HAP-1 (cell line): ENCODE measurements at regions not wholly inside any gene's neighbourhood (a gene's known extent, or its start where the extent isn't known, plus 50 kb on each side); places are given as distances from the start of the nearest gene placed in this dataset.
A peak's percentile ranks its signal among the peaks of the same experiment; 100 is the strongest.

ENCODE experiments used
- DNase-seq, 2 experiments: peaks; one replicate each; pipeline ENCODE4 v3.0.0-alpha.2; 2016 to 2020; ENCODE audit warnings: low spot score in 2 of 2
- H3K27me3 ChIP-seq: fragments of 250-450 bp; sonication (Bioruptor Pico); 2 replicates; pipeline ENCODE4 v1.5.1; 2020; ENCODE audit warnings: low read depth, mild to moderate bottlenecking, moderate library complexity
- H3K36me3 ChIP-seq: fragments of 250-450 bp; sonication (Bioruptor Pico); replicated peaks from 2 replicates; pipeline ENCODE4 v1.5.1; 2020; ENCODE audit warnings: mild to moderate bottlenecking
- H3K4me1 ChIP-seq: fragments of 250-450 bp; sonication (Bioruptor Pico); 2 replicates; pipeline ENCODE4 v1.5.1; 2020; ENCODE audit warnings: mild to moderate bottlenecking
- H3K4me3 ChIP-seq: fragments of 250-450 bp; sonication (Bioruptor Pico); 2 replicates; pipeline ENCODE4 v1.5.1; 2020; ENCODE audit warnings: mild to moderate bottlenecking, moderate library complexity
- H3K9me3 ChIP-seq: fragments of 250-450 bp; sonication (Bioruptor Pico); 2 replicates; pipeline ENCODE4 v1.5.1; 2020; ENCODE audit warnings: mild to moderate bottlenecking, moderate library complexity
- in situ Hi-C: fragments of 300-500 bp; cut with MboI; formaldehyde crosslinking; loops from 3 replicates; pipeline ENCODE4 v1.14.3; 2020; ENCODE audit warnings: low sequenced_read_pairs, inconsistent platforms, mixed read lengths

- no peaks in the 10 kb centered on the region for H3K9me3 ChIP-seq
- no peak for DNase-seq
- no peaks in the 10 kb centered on the region for H3K36me3 ChIP-seq
- no peak overlapping the region for H3K4me3 ChIP-seq
- no peaks in the 10 kb centered on the region for H3K4me1 ChIP-seq
- in situ Hi-C loops = no loop called here
- no peaks in the 10 kb centered on the region for H3K27me3 ChIP-seq
These were observed 344.4 kb upstream of the SLC39A10 start for GRCh38 chr2:195312662-195313061.

GRCh38 chr2:195308163-195308562 is 348.9 kb upstream of the SLC39A10 start:
- no peaks in the 10 kb centered on the region for H3K9me3 ChIP-seq
- H3K27me3 ChIP-seq = no peaks in the 10 kb centered on the region
- H3K4me3 ChIP-seq = no peak overlapping the region
- in situ Hi-C loops = no loop called here
- H3K36me3 ChIP-seq = no peaks in the 10 kb centered on the region
- DNase-seq = no peak
- no peaks in the 10 kb centered on the region for H3K4me1 ChIP-seq

GRCh38 chr2:195307751-195308150 is 349.3 kb upstream of the SLC39A10 start:
- H3K36me3 ChIP-seq = no peaks in the 10 kb centered on the region
- no peaks in the 10 kb centered on the region for H3K4me1 ChIP-seq
- no peak for DNase-seq
- in situ Hi-C loops = no loop called here
- H3K4me3 ChIP-seq = no peak overlapping the region
- H3K27me3 ChIP-seq = no peaks in the 10 kb centered on the region
- no peaks in the 10 kb centered on the region for H3K9me3 ChIP-seq

- in situ Hi-C loops = no loop called here
- H3K9me3 ChIP-seq = no peaks in the 10 kb centered on the region
- no peak overlapping the region for H3K4me3 ChIP-seq
- no peaks in the 10 kb centered on the region for H3K27me3 ChIP-seq
- DNase-seq = peak in 1 of 2 experiments; percentile 10
- no peaks in the 10 kb centered on the region for H3K36me3 ChIP-seq
- no peaks in the 10 kb centered on the region for H3K4me1 ChIP-seq
These were observed 352.7 kb upstream of the SLC39A10 start for GRCh38 chr2:195304310-195304709.

GRCh38 chr2:195300631-195301030 is 356.4 kb upstream of the SLC39A10 start:
- in situ Hi-C loops = no loop called here
- no peak for DNase-seq
- no peaks in the 10 kb centered on the region for H3K36me3 ChIP-seq
- no peak overlapping the region for H3K4me3 ChIP-seq
- H3K4me1 ChIP-seq = no peaks in the 10 kb centered on the region
- no peaks in the 10 kb centered on the region for H3K27me3 ChIP-seq
- H3K9me3 ChIP-seq = no peaks in the 10 kb centered on the region

- H3K27me3 ChIP-seq = no peaks in the 10 kb centered on the region
- in situ Hi-C loops = no loop called here
- H3K4me1 ChIP-seq = no peaks in the 10 kb centered on the region
- H3K4me3 ChIP-seq = no peak overlapping the region
- H3K9me3 ChIP-seq = no peaks in the 10 kb centered on the region
- DNase-seq = no peak
- no peaks in the 10 kb centered on the region for H3K36me3 ChIP-seq
These were observed 357.4 kb upstream of the SLC39A10 start for GRCh38 chr2:195299600-195299999.

GRCh38 chr2:195296490-195296889 is 360.5 kb upstream of the SLC39A10 start:
- in situ Hi-C loops = no loop called here
- no peaks in the 10 kb centered on the region for H3K4me1 ChIP-seq

GRCh38 chr2:195289081-195289480 is 367.9 kb upstream of the SLC39A10 start:
- no peak for DNase-seq
- in situ Hi-C loops = no loop called here
- H3K9me3 ChIP-seq = no peaks in the 10 kb centered on the region

More at GRCh38 chr2:195296490-195296889, 360.5 kb upstream of the SLC39A10 start:
- Histone ChIP-seq H3K36me3 (no peaks in the 10 kb centered on the region), H3K9me3 (no peaks in the 10 kb centered on the region), H3K27me3 (no peaks in the 10 kb centered on the region), H3K4me3 (no peak overlapping the region)
- DNase-seq = no peak

GRCh38 chr2:195279840-195280427 is 377.1 kb upstream of the SLC39A10 start:
- Histone ChIP-seq H3K36me3 (no peaks in the 10 kb centered on the region), H3K9me3 (no peaks in the 10 kb centered on the region), H3K4me1 (no peaks in the 10 kb centered on the region; the same call in 1 of the 2 replicates), H3K4me3 (no peak overlapping the region), H3K27me3 (no peaks in the 10 kb centered on the region)
- in situ Hi-C loops = no loop called here
- DNase-seq = no peak

More at GRCh38 chr2:195289081-195289480, 367.9 kb upstream of the SLC39A10 start:
- H3K4me3 ChIP-seq = no peak overlapping the region
- H3K27me3 ChIP-seq = no peaks in the 10 kb centered on the region
- H3K4me1 ChIP-seq = no peaks in the 10 kb centered on the region; the same call in 1 of the 2 replicates
- H3K36me3 ChIP-seq = no peaks in the 10 kb centered on the region

GRCh38 chr2:195270466-195271039 is 386.5 kb upstream of the SLC39A10 start:
- DNase-seq = peak in 1 of 2 experiments; percentile 65
- Histone ChIP-seq H3K4me1 (peaks cover 7% of the 10 kb centered on the region; the same call in 1 of the 2 replicates), H3K4me3 (no peak overlapping the region), H3K36me3 (no peaks in the 10 kb centered on the region), H3K27me3 (no peaks in the 10 kb centered on the region), H3K9me3 (no peaks in the 10 kb centered on the region)
- in situ Hi-C loops = no loop called here

- Histone ChIP-seq H3K27me3 (no peaks in the 10 kb centered on the region), H3K4me3 (no peak overlapping the region), H3K36me3 (no peaks in the 10 kb centered on the region), H3K9me3 (no peaks in the 10 kb centered on the region), H3K4me1 (peaks cover 7% of the 10 kb centered on the region; the same call in 1 of the 2 replicates)
- DNase-seq = no peak
- in situ Hi-C loops = no loop called here
These were observed 387.8 kb upstream of the SLC39A10 start for GRCh38 chr2:195269220-195269619.

- no peak overlapping the region for H3K4me3 ChIP-seq
These were observed 399.0 kb upstream of the SLC39A10 start for GRCh38 chr2:195257979-195258378.

GRCh38 chr2:195252018-195252417 is 405.0 kb upstream of the SLC39A10 start:
- in situ Hi-C loops = no loop called here
- no peak for DNase-seq

More at GRCh38 chr2:195257979-195258378, 399.0 kb upstream of the SLC39A10 start:
- Histone ChIP-seq H3K4me1 (peaks cover 10% of the 10 kb centered on the region), H3K9me3 (0 out of 2 replicates have a peak, but pooled peaks cover 2% of the 10 kb centered on the region), H3K27me3 (no peaks in the 10 kb centered on the region), H3K36me3 (no peaks in the 10 kb centered on the region)
- in situ Hi-C loops = no loop called here
- DNase-seq = peak; percentile 36 to 77

GRCh38 chr2:195251214-195251613 is 405.8 kb upstream of the SLC39A10 start:
- Histone ChIP-seq H3K27me3 (no peaks in the 10 kb centered on the region), H3K4me1 (no peaks in the 10 kb centered on the region), H3K4me3 (no peak overlapping the region), H3K9me3 (0 out of 2 replicates have a peak, but pooled peaks cover 2% of the 10 kb centered on the region), H3K36me3 (no peaks in the 10 kb centered on the region)
- no peak for DNase-seq
- in situ Hi-C loops = no loop called here

More at GRCh38 chr2:195252018-195252417, 405.0 kb upstream of the SLC39A10 start:
- no peaks in the 10 kb centered on the region for H3K36me3 ChIP-seq
- H3K9me3 ChIP-seq = 0 out of 2 replicates have a peak, but pooled peaks cover 2% of the 10 kb centered on the region
- H3K4me1 ChIP-seq = peaks cover under 1% of the 10 kb centered on the region; the same call in 1 of the 2 replicates
- H3K27me3 ChIP-seq = no peaks in the 10 kb centered on the region
- H3K4me3 ChIP-seq = no peak overlapping the region
